ENCODE measurements at regions not wholly inside any gene's neighbourhood (a gene's known extent, or its start where the extent isn't known, plus 50 kb on each side); places are given as distances from the start of the nearest gene placed in this dataset.

DNA sequence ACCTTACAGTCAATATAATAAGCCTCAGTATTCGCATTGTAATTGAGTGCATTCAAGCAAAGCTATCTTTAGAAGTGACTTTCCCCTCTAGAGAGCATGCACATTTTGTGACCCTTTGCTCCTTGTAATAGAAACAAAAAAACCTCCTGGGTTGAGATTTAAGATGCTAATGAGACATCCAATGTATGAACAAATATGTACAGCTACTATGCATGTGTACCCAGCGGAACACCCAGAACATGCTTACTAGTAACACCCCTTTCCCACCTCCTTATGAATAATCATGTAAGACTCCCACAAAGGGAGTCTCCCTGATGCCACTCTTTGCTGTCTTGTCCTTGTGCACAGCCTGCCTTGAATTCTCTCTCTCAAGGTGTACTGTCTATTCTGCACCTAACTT, 205.5 kb downstream of the PRR32 start:
- TF ChIP-seq EZH2phosphoT487 (IDR thresholded peaks at IDR 0.05; ENCODE audit: low read length) (no peak), EZH2 (optimal IDR thresholded peaks at IDR 0.05; ENCODE audit: low read depth, low read length) (no peak)
- TF ChIP-seq, protein P1, sequence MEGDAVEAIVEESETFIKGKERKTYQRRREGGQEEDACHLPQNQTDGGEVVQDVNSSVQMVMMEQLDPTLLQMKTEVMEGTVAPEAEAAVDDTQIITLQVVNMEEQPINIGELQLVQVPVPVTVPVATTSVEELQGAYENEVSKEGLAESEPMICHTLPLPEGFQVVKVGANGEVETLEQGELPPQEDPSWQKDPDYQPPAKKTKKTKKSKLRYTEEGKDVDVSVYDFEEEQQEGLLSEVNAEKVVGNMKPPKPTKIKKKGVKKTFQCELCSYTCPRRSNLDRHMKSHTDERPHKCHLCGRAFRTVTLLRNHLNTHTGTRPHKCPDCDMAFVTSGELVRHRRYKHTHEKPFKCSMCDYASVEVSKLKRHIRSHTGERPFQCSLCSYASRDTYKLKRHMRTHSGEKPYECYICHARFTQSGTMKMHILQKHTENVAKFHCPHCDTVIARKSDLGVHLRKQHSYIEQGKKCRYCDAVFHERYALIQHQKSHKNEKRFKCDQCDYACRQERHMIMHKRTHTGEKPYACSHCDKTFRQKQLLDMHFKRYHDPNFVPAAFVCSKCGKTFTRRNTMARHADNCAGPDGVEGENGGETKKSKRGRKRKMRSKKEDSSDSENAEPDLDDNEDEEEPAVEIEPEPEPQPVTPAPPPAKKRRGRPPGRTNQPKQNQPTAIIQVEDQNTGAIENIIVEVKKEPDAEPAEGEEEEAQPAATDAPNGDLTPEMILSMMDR (IDR thresholded peaks at IDR 0.05; ENCODE audit: low read length): no peak
- Histone ChIP-seq H3K27ac (ENCODE audit: low read length) (no peak overlapping the region), H3K4me1 (ENCODE audit: low read length) (no peaks in the 10 kb centered on the region), H3K4me3 (ENCODE audit: low read length) (no peak overlapping the region), H3K4me2 (ENCODE audit: low read depth, low read length) (no peak overlapping the region), H3K9ac (ENCODE audit: low read length) (no peak overlapping the region), H4K20me1 (ENCODE audit: insufficient read depth, low read length) (no peaks in the 10 kb centered on the region), H3K36me3 (replicated peaks; ENCODE audit: insufficient read depth, low read length) (no peaks in the 10 kb centered on the region), H3F3A (ENCODE audit: insufficient read depth, low read length) (no peaks in the 10 kb centered on the region), H3K79me2 (ENCODE audit: low read length) (no peaks in the 10 kb centered on the region), H3K9me3 (replicated peaks; ENCODE audit: insufficient read depth, low read length) (no peaks in the 10 kb centered on the region; the same call in 1 of the 2 replicates), H2AFZ (ENCODE audit: low read length) (no peak overlapping the region), H3K27me3 (replicated peaks; ENCODE audit: insufficient read depth, low read length) (no peaks in the 10 kb centered on the region), H3K9me2 (replicated peaks; ENCODE audit: insufficient read depth, low read length) (no peaks in the 10 kb centered on the region)
- no peak for DNase-seq

DNA sequence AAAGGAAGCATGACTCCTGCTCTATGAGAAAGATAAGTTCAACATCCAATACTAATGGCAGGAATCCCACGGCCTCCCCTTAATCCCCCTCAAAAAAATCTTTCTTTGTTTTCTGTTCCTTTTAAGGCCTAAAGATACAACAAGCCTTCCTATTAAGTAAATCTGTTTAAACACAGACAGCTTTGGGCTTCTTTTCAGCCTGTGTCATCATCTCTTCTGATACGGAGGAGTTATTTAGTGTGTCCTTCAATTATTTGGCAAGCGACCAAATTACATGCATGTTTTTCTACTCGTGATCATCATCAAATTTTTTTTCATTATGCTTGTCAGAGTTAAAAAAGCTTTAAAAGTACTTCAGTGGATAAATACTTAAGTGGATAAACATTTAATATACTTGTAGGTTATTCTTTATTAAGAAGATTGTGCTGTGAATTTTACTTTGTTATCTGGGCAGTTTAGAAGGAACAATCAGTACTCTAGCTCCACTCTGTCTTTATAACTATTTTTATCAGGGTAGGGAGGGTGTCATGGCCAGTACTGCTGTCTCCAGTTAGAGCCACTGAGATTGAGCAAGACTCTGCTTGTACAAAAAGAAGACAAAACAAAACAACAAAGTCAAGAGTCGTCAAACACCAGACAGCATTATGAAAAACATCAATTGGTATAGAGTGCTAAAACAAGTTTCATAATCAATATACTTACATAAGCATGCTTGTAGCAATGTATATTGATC, 210.7 kb downstream of the PRR32 start:
- H3K9me2 ChIP-seq (replicated peaks; ENCODE audit: insufficient read depth, low read length): no peaks in the 10 kb centered on the region
- H3F3A ChIP-seq (ENCODE audit: insufficient read depth, low read length): no peaks in the 10 kb centered on the region
- TF ChIP-seq EZH2 (optimal IDR thresholded peaks at IDR 0.05; ENCODE audit: low read depth, low read length) (no peak), EZH2phosphoT487 (IDR thresholded peaks at IDR 0.05; ENCODE audit: low read length) (no peak)
- TF ChIP-seq, protein P1 (IDR thresholded peaks at IDR 0.05; ENCODE audit: low read length): no peak
- H2AFZ ChIP-seq (ENCODE audit: low read length): no peak overlapping the region
- H3K4me3 ChIP-seq (ENCODE audit: low read length): no peak overlapping the region
- no peaks in the 10 kb centered on the region for H3K27me3 ChIP-seq (replicated peaks; ENCODE audit: insufficient read depth, low read length)
- H3K27ac ChIP-seq (ENCODE audit: low read length): no peak overlapping the region
- H3K79me2 ChIP-seq (ENCODE audit: low read length): no peaks in the 10 kb centered on the region
- H3K36me3 ChIP-seq (replicated peaks; ENCODE audit: insufficient read depth, low read length): no peaks in the 10 kb centered on the region
- H3K4me1 ChIP-seq (ENCODE audit: low read length): no peaks in the 10 kb centered on the region
- DNase-seq: no peak
- H4K20me1 ChIP-seq (ENCODE audit: insufficient read depth, low read length): no peaks in the 10 kb centered on the region
- H3K4me2 ChIP-seq (ENCODE audit: low read depth, low read length): no peak overlapping the region
- no peaks in the 10 kb centered on the region; the same call in 1 of the 2 replicates for H3K9me3 ChIP-seq (replicated peaks; ENCODE audit: insufficient read depth, low read length)
- no peak overlapping the region for H3K9ac ChIP-seq (ENCODE audit: low read length)

DNA sequence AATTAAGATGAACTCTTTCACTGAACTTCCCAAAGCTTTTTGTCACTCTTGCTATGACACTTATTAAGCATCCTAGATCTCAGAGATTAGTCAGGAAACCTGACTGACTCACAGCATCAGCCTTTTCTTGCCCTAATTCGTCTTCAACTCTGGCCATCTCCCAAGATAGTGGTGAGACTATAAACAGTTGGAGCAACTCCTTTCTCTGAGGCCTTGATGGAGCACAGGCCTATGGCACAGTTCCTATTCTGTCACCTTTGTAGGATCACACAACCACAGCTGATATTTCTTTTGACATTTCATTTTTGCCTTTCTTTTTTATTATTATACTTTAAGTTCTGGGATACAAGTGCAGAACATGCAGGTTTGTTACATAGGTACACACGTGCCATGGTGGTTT, 217.6 kb downstream of the PRR32 start:
- no peak overlapping the region for H2AFZ ChIP-seq (ENCODE audit: low read length)
- H4K20me1 ChIP-seq (ENCODE audit: insufficient read depth, low read length): no peaks in the 10 kb centered on the region
- no peak overlapping the region for H3K4me3 ChIP-seq (ENCODE audit: low read length)
- H3K27me3 ChIP-seq (replicated peaks; ENCODE audit: insufficient read depth, low read length): no peaks in the 10 kb centered on the region
- TF ChIP-seq EZH2phosphoT487 (IDR thresholded peaks at IDR 0.05; ENCODE audit: low read length) (no peak), EZH2 (optimal IDR thresholded peaks at IDR 0.05; ENCODE audit: low read depth, low read length) (no peak)
- TF ChIP-seq, protein P1 (IDR thresholded peaks at IDR 0.05; ENCODE audit: low read length): no peak
- no peaks in the 10 kb centered on the region for H3K9me2 ChIP-seq (replicated peaks; ENCODE audit: insufficient read depth, low read length)
- no peaks in the 10 kb centered on the region for H3K79me2 ChIP-seq (ENCODE audit: low read length)
- no peak overlapping the region for H3K27ac ChIP-seq (ENCODE audit: low read length)
- H3K9ac ChIP-seq (ENCODE audit: low read length): no peak overlapping the region
- no peak for DNase-seq
- H3K9me3 ChIP-seq (replicated peaks; ENCODE audit: insufficient read depth, low read length): no peaks in the 10 kb centered on the region
- no peaks in the 10 kb centered on the region for H3F3A ChIP-seq (ENCODE audit: insufficient read depth, low read length)
- no peak overlapping the region for H3K4me2 ChIP-seq (ENCODE audit: low read depth, low read length)
- H3K36me3 ChIP-seq (replicated peaks; ENCODE audit: insufficient read depth, low read length): no peaks in the 10 kb centered on the region
- H3K4me1 ChIP-seq (ENCODE audit: low read length): no peaks in the 10 kb centered on the region
